Upper lobe of left lung (tissue), 6 donors: ENCODE measurements at regions not wholly inside any gene's neighbourhood (a gene's known extent, or its start where the extent isn't known, plus 50 kb on each side); places are given as distances from the start of the nearest gene placed in this dataset.

Experiments
- ATAC-seq, 2 donors: fragments of 200-7000 bp; cut with Tn5 transposase; one replicate each; pipeline ENCODE4 v1.9.1; 2022; ENCODE audit warnings: mild to moderate bottlenecking in 2 of 2, moderate library complexity in 2 of 2; ENCODE audit not compliant: low FRiP score in 2 of 2
- DNase-seq, 2 donors: peaks; one replicate each; pipeline ENCODE4 v3.0.0-alpha.2; 2019 to 2020
- H3K27ac ChIP-seq, 4 donors: fragments of 200-600 bp; sonication (generic); one replicate each; pipeline ENCODE4 v1.5.1; 2016 to 2019
- H3K27me3 ChIP-seq, 4 donors: fragments of 200-600 bp; sonication (generic); one replicate each; pipeline ENCODE4 v1.5.1; 2017 to 2019
- H3K36me3 ChIP-seq, 4 donors: fragments of 200-600 bp; sonication (generic); one replicate each; pipeline ENCODE4 v1.5.1; 2016 to 2019
- H3K4me1 ChIP-seq, 4 donors: fragments of 200-600 bp; sonication (generic); one replicate each; pipeline ENCODE4 v1.5.1; 2018 to 2019
- H3K4me3 ChIP-seq, 4 donors: fragments of 200-600 bp; sonication (generic); one replicate each; pipeline ENCODE4 v1.5.1; 2017 to 2019; ENCODE audit warnings: mild to moderate bottlenecking in 2 of 4, moderate library complexity in 1 of 4
- H3K9me3 ChIP-seq, 4 donors: fragments of 200-600 bp; sonication (generic); one replicate each; pipeline ENCODE4 v1.5.1; 2018 to 2019
- EP300 ChIP-seq, 4 donors: sonication (generic); formaldehyde crosslinking; IDR thresholded peaks; one replicate each; pipeline ENCODE4 v1.5.1; 2017; ENCODE audit warnings: antibody characterized with exemption in 4 of 4, control low read depth in 2 of 4
- POLR2A ChIP-seq, 4 donors: fragments of 450-650 bp; IDR thresholded peaks; one replicate each; pipeline ENCODE4 v1.5.1; 2016 to 2017; ENCODE audit warnings: antibody characterized with exemption in 4 of 4, mild to moderate bottlenecking in 2 of 4
- POLR2AphosphoS5 ChIP-seq, 2 donors: sonication (generic); formaldehyde crosslinking; IDR thresholded peaks; one replicate each; pipeline ENCODE4 v1.5.1; 2017; ENCODE audit warnings: antibody characterized with exemption in 2 of 2
- WGBS, 2 donors: methylation state at CpG; one replicate each; pipeline ENCODE4 v1.1.5; 2017 to 2018; 5-methylcytosine and 5-hydroxymethylcytosine counted together
- TF ChIP-seq, protein P1 (sequence below), 6 experiments: fragments of 450-650 bp in 4 of 6; fragments of 200-600 bp in 2 of 6; sonication (generic) in 2 of 6; IDR thresholded peaks; one replicate each; pipeline ENCODE4 v1.5.1; 2016 to 2019; ENCODE audit warnings: antibody characterized with exemption in 6 of 6
- donor health status: DM: no; HTN: no; CAD: no; lungs with moderate emphysema.
- donor health status: DM: no; HTN: yes; CAD: no; lungs with severe emphysema.

- Histone ChIP-seq H3K27me3 (no peaks in the 10 kb centered on the region), H3K4me1 (no peaks in the 10 kb centered on the region), H3K9me3 (no peaks in the 10 kb centered on the region), H3K4me3 (no peak overlapping the region), H3K36me3 (no peaks in the 10 kb centered on the region), H3K27ac (no peak overlapping the region)
- TF ChIP-seq EP300 (IDR thresholded peaks at IDR 0.05) = no peak
- TF ChIP-seq, protein P1, sequence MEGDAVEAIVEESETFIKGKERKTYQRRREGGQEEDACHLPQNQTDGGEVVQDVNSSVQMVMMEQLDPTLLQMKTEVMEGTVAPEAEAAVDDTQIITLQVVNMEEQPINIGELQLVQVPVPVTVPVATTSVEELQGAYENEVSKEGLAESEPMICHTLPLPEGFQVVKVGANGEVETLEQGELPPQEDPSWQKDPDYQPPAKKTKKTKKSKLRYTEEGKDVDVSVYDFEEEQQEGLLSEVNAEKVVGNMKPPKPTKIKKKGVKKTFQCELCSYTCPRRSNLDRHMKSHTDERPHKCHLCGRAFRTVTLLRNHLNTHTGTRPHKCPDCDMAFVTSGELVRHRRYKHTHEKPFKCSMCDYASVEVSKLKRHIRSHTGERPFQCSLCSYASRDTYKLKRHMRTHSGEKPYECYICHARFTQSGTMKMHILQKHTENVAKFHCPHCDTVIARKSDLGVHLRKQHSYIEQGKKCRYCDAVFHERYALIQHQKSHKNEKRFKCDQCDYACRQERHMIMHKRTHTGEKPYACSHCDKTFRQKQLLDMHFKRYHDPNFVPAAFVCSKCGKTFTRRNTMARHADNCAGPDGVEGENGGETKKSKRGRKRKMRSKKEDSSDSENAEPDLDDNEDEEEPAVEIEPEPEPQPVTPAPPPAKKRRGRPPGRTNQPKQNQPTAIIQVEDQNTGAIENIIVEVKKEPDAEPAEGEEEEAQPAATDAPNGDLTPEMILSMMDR (IDR thresholded peaks at IDR 0.05) = no peak
- no peak for TF ChIP-seq POLR2AphosphoS5 (IDR thresholded peaks at IDR 0.05)
- TF ChIP-seq POLR2A (IDR thresholded peaks at IDR 0.05) = no peak
- DNase-seq (no peak), ATAC-seq (no peak)
- WGBS, 2 donors = 86 to 88% methylated on average over 1 of the region's 1 CpG
Measured at GRCh38 chr13:106310291-106310865, 225.1 kb downstream of the EFNB2 start.

GRCh38 chr13:106306748-106307277 lies 228.6 kb downstream of the EFNB2 start:
- ATAC-seq (no peak), DNase-seq (no peak)
- no peak overlapping the region for H3K27ac ChIP-seq
- peaks cover 0 to 8% (median 4%) of the 10 kb centered on the region in 4 donors for H3K9me3 ChIP-seq
- no peaks in the 10 kb centered on the region for H3K36me3 ChIP-seq
- 87 to 88% methylated on average over 6 of the region's 6 CpGs for WGBS, 2 donors
- H3K4me1 ChIP-seq = no peaks in the 10 kb centered on the region
- no peak for TF ChIP-seq EP300 (IDR thresholded peaks at IDR 0.05)
- no peak for TF ChIP-seq POLR2AphosphoS5 (IDR thresholded peaks at IDR 0.05)
- no peak for TF ChIP-seq POLR2A (IDR thresholded peaks at IDR 0.05)
- TF ChIP-seq, protein P1 (IDR thresholded peaks at IDR 0.05) = no peak
- H3K4me3 ChIP-seq = no peak overlapping the region
- no peaks in the 10 kb centered on the region for H3K27me3 ChIP-seq

DNA sequence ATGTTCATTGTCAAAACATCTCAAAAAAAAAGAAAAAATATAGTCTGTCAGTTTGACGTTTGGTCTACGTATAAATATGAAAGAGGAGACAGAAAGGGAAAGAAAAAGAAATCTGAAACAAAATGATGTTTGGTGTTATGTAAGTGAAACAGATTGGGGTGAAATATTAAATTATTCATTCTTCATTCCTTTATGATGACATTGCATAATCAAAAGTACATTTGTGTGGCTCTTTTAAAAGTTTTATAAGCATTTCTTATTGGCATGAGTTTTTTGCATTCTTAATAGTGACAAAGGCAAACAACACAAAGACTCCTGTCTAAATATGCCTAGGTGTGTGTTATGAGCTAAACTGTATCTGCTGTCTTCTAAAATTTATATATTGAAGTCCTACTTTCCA lies 232.6 kb downstream of the EFNB2 start:
- Histone ChIP-seq H3K27me3 (no peaks in the 10 kb centered on the region), H3K4me3 (no peak overlapping the region), H3K4me1 (no peaks in the 10 kb centered on the region), H3K27ac (no peak overlapping the region), H3K9me3 (peaks cover 0 to 8% (median 4%) of the 10 kb centered on the region in 4 donors), H3K36me3 (no peaks in the 10 kb centered on the region)
- ATAC-seq = no peak
- no peak for TF ChIP-seq POLR2A (IDR thresholded peaks at IDR 0.05)
- TF ChIP-seq EP300 (IDR thresholded peaks at IDR 0.05) = no peak
- TF ChIP-seq POLR2AphosphoS5 (IDR thresholded peaks at IDR 0.05) = no peak
- TF ChIP-seq, protein P1 (IDR thresholded peaks at IDR 0.05) = no peak
- DNase-seq = no peak
- WGBS, 2 donors = 80 to 82% methylated on average over 2 of the region's 2 CpGs

- 79 to 84% methylated on average over 1 of the region's 1 CpG for WGBS, 2 donors
- ATAC-seq (no peak), DNase-seq (no peak)
- H3K27me3 ChIP-seq = no peaks in the 10 kb centered on the region
- no peak for TF ChIP-seq POLR2A (IDR thresholded peaks at IDR 0.05)
- TF ChIP-seq, protein P1 (IDR thresholded peaks at IDR 0.05) = no peak
- no peak for TF ChIP-seq EP300 (IDR thresholded peaks at IDR 0.05)
- no peak for TF ChIP-seq POLR2AphosphoS5 (IDR thresholded peaks at IDR 0.05)
- H3K36me3 ChIP-seq = no peaks in the 10 kb centered on the region
- H3K27ac ChIP-seq = no peak overlapping the region
- peaks cover 0 to 8% (median 4%) of the 10 kb centered on the region in 4 donors for H3K9me3 ChIP-seq
- H3K4me3 ChIP-seq = no peak overlapping the region
- no peaks in the 10 kb centered on the region for H3K4me1 ChIP-seq
Measured at GRCh38 chr13:106302011-106302410, 233.5 kb downstream of the EFNB2 start.

- no peaks in the 10 kb centered on the region for H3K4me1 ChIP-seq
- H3K4me3 ChIP-seq = no peak overlapping the region
- DNase-seq (no peak), ATAC-seq (no peak)
- 88 to 91% methylated on average over 5 of the region's 5 CpGs for WGBS, 2 donors
- H3K27me3 ChIP-seq = no peaks in the 10 kb centered on the region
- peaks cover 0 to 8% (median 4%) of the 10 kb centered on the region in 4 donors for H3K9me3 ChIP-seq
- no peak overlapping the region for H3K27ac ChIP-seq
- TF ChIP-seq, protein P1 (IDR thresholded peaks at IDR 0.05) = no peak
- TF ChIP-seq POLR2AphosphoS5 (IDR thresholded peaks at IDR 0.05) = no peak
- no peak for TF ChIP-seq EP300 (IDR thresholded peaks at IDR 0.05)
- no peak for TF ChIP-seq POLR2A (IDR thresholded peaks at IDR 0.05)
- H3K36me3 ChIP-seq = no peaks in the 10 kb centered on the region
Measured at GRCh38 chr13:106299621-106300020, 235.8 kb downstream of the EFNB2 start.
